ENCODE measurements at regions not wholly inside any gene's neighbourhood (a gene's known extent, or its start where the extent isn't known, plus 50 kb on each side); places are given as distances from the start of the nearest gene placed in this dataset.

- FAIRE-seq (no peak), DNase-seq (ENCODE audit: low spot score) (peak; percentile 39)
Observed at GRCh38 chr10:114767986-114768821, 53.4 kb upstream of the FHIP2A start.

DNA sequence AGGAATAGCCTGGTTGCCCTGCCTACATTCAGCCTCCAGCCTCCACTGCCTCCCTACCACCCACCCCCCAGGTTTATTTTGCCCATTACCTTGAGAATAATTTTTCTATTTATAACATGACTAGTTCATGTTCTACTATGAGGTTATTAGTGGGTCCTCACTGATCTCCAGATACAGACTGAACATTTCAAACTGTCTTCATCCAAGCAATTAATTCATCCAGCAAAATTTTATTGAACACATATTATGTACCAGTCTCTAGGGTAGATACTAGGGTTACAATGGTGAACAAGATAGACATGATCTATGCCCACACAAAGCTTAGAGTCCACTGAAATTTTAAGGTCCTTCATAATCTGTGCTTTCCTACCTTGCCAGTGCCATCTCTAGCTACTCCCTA, 51.6 kb upstream of the FHIP2A start:
- FAIRE-seq, result no peak
- DNase-seq (ENCODE audit: low spot score), result no peak

- DNase-seq (ENCODE audit: low spot score) (no peak), FAIRE-seq (no peak)
Observed at GRCh38 chr10:114771157-114771556, 50.4 kb upstream of the FHIP2A start.

DNA sequence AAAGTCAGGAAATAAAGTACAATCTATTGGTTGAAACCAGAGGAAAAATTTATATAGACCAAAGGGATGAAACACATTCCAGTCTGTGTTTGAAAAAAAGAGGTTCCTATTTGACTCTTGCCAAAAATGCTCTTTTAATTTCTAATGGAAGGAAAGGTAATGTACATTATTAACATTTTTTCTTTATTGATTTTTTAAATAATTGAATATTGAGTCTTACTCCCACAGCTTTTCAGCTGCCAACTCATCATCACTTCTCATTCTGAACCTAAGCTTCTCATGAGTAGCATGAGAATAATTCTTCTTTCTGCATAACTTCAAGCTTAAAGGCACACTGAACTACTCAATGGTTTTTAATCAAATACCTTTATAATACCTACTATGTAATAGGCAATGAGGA, 49.8 kb upstream of the FHIP2A start:
- no peak for DNase-seq (ENCODE audit: low spot score)
- no peak for FAIRE-seq

Data from urothelium cell line (cell line).